KMS-11 (cell line): ENCODE measurements at regions not wholly inside any gene's neighbourhood (a gene's known extent, or its start where the extent isn't known, plus 50 kb on each side); places are given as distances from the start of the nearest gene placed in this dataset.

Experiments
- H2AFZ ChIP-seq: fragments of 200-600 bp; sonication (generic); 2 replicates; pipeline ENCODE4 v1.6.1; 2016; ENCODE audit warnings: antibody characterized with exemption, mixed run types, low read depth
- H3K27ac ChIP-seq: fragments of 200-600 bp; sonication (generic); 2 replicates; pipeline ENCODE4 v1.6.1; 2016; ENCODE audit warnings: mild to moderate bottlenecking, mixed run types
- H3K27me3 ChIP-seq: fragments of 200-600 bp; sonication (generic); 2 replicates; pipeline ENCODE4 v1.6.1; 2017; ENCODE audit warnings: mild to moderate bottlenecking, low read depth, mixed run types, moderate library complexity; ENCODE audit not compliant: insufficient read depth
- H3K36me3 ChIP-seq: fragments of 200-600 bp; sonication (generic); 2 replicates; pipeline ENCODE4 v1.6.1; 2017; ENCODE audit warnings: mild to moderate bottlenecking, mixed run types; ENCODE audit not compliant: insufficient read depth
- H3K4me1 ChIP-seq: fragments of 200-600 bp; sonication (generic); 2 replicates; pipeline ENCODE4 v1.6.1; 2016; ENCODE audit warnings: mild to moderate bottlenecking, low read depth, mixed run types; ENCODE audit not compliant: poor library complexity, severe bottlenecking
- H3K4me2 ChIP-seq: fragments of 200-600 bp; sonication (generic); 2 replicates; pipeline ENCODE4 v1.7.0; 2016; ENCODE audit warnings: mild to moderate bottlenecking, mixed run types
- H3K4me3 ChIP-seq: fragments of 200-600 bp; sonication (generic); IDR thresholded peaks from 2 replicates; pipeline ENCODE4 v1.6.1; 2017; ENCODE audit warnings: low read depth, low read length, mixed read lengths; ENCODE audit not compliant: insufficient read depth
- H3K79me2 ChIP-seq: fragments of 200-600 bp; sonication (generic); 2 replicates; pipeline ENCODE4 v1.6.1; 2016; ENCODE audit warnings: low read depth, mixed run types; ENCODE audit not compliant: insufficient read depth
- H3K9ac ChIP-seq: fragments of 200-600 bp; sonication (generic); 2 replicates; pipeline ENCODE4 v1.6.1; 2016; ENCODE audit warnings: mild to moderate bottlenecking, mixed run types
- H4K20me1 ChIP-seq: fragments of 200-600 bp; sonication (generic); 2 replicates; pipeline ENCODE4 v1.6.1; 2016; ENCODE audit warnings: mild to moderate bottlenecking, mixed run types; ENCODE audit not compliant: insufficient read depth
- TF ChIP-seq, protein P1 (sequence below): fragments of 200-600 bp; sonication (generic); conservative IDR thresholded peaks from 2 replicates; pipeline ENCODE4 v1.6.1; 2017; ENCODE audit warnings: low read depth, mild to moderate bottlenecking, antibody characterized with exemption, low read length, moderate library complexity, mixed read lengths

- no peaks in the 10 kb centered on the region for H3K27me3 ChIP-seq
- no peaks in the 10 kb centered on the region for H3K4me1 ChIP-seq
- no peak overlapping the region for H3K4me2 ChIP-seq
- H3K9ac ChIP-seq, result no peak overlapping the region
- H4K20me1 ChIP-seq, result no peaks in the 10 kb centered on the region
- TF ChIP-seq, protein P1, sequence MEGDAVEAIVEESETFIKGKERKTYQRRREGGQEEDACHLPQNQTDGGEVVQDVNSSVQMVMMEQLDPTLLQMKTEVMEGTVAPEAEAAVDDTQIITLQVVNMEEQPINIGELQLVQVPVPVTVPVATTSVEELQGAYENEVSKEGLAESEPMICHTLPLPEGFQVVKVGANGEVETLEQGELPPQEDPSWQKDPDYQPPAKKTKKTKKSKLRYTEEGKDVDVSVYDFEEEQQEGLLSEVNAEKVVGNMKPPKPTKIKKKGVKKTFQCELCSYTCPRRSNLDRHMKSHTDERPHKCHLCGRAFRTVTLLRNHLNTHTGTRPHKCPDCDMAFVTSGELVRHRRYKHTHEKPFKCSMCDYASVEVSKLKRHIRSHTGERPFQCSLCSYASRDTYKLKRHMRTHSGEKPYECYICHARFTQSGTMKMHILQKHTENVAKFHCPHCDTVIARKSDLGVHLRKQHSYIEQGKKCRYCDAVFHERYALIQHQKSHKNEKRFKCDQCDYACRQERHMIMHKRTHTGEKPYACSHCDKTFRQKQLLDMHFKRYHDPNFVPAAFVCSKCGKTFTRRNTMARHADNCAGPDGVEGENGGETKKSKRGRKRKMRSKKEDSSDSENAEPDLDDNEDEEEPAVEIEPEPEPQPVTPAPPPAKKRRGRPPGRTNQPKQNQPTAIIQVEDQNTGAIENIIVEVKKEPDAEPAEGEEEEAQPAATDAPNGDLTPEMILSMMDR, result no peak
- no peak overlapping the region for H2AFZ ChIP-seq
- no peak overlapping the region for H3K4me3 ChIP-seq
- H3K79me2 ChIP-seq, result no peaks in the 10 kb centered on the region
- H3K27ac ChIP-seq, result no peak overlapping the region
- no peaks in the 10 kb centered on the region for H3K36me3 ChIP-seq
These were observed 333.3 kb upstream of the ZFP64 start for GRCh38 chr20:52524861-52525260.

DNA sequence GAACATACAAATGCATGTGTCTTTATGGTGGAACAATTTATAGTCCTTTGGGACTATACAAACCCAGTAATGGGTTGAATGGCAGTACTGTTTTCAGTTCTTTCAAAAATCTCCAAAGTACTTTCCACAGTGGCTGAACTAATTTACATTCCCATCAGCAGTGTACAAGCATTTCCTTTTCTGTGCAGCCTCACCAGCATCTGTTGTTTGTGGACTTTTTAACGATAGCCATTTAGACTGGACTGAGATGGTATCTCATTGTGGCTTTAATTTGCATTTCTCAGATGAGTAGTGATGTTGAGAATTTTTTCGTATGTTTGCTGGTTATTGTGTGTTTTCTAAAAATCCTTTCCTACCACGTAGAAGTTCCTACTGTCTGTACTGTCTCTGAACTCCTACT lies 327.2 kb upstream of the ZFP64 start:
- Histone ChIP-seq H3K27ac (no peak overlapping the region), H2AFZ (no peak overlapping the region)
- TF ChIP-seq, protein P1, result no peak

GRCh38 chr20:52515877-52516276 lies 324.3 kb upstream of the ZFP64 start:
- TF ChIP-seq, protein P1, result no peak
- Histone ChIP-seq H3K79me2 (no peaks in the 10 kb centered on the region), H3K9ac (no peak overlapping the region), H4K20me1 (no peaks in the 10 kb centered on the region), H3K4me1 (no peaks in the 10 kb centered on the region), H3K27me3 (no peaks in the 10 kb centered on the region), H3K36me3 (no peaks in the 10 kb centered on the region), H3K4me2 (no peak overlapping the region), H2AFZ (no peak overlapping the region), H3K27ac (no peak overlapping the region), H3K4me3 (no peak overlapping the region)

More for the DNA sequence above, 327.2 kb upstream of the ZFP64 start:
- Histone ChIP-seq H3K4me3 (no peak overlapping the region), H3K36me3 (no peaks in the 10 kb centered on the region), H3K4me2 (no peak overlapping the region), H3K79me2 (no peaks in the 10 kb centered on the region), H3K27me3 (no peaks in the 10 kb centered on the region), H3K4me1 (no peaks in the 10 kb centered on the region), H4K20me1 (no peaks in the 10 kb centered on the region), H3K9ac (no peak overlapping the region)

DNA sequence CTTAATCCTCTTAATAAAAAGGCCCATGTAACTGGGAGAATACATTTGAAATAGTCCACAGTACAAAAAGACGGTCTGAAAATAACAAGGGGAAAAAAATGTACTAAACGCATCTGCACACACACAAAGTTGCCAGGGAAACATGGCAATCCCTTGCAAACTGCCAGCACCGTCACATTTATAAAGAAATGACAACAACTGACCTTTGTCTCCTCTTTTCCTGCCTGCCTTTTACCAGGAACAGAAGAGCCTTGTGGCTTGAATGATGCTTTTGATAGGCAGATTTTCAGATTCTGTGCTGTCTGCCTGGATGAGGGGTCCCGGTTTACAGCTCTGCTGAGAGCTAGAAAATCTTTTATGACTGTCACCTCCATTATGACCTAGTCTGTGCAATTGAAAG lies 308.6 kb upstream of the ZFP64 start:
- no peak overlapping the region for H3K4me2 ChIP-seq
- no peaks in the 10 kb centered on the region for H3K27me3 ChIP-seq
- no peak overlapping the region for H3K4me3 ChIP-seq
- no peaks in the 10 kb centered on the region for H3K79me2 ChIP-seq
- no peaks in the 10 kb centered on the region for H3K4me1 ChIP-seq
- TF ChIP-seq, protein P1, result no peak
- no peak overlapping the region for H3K27ac ChIP-seq
- H2AFZ ChIP-seq, result no peak overlapping the region
- H3K9ac ChIP-seq, result no peak overlapping the region
- no peaks in the 10 kb centered on the region for H3K36me3 ChIP-seq
- H4K20me1 ChIP-seq, result no peaks in the 10 kb centered on the region
